Panc1 (cell line): ENCODE measurements at regions not wholly inside any gene's neighbourhood (a gene's known extent, or its start where the extent isn't known, plus 50 kb on each side); places are given as distances from the start of the nearest gene placed in this dataset.

Experiments
- CTCF ChIP-seq: fragments of 450-650 bp; IDR thresholded peaks from 2 replicates; pipeline ENCODE4 v1.5.1; 2017; ENCODE audit warnings: mild to moderate bottlenecking
- POLR2AphosphoS5 ChIP-seq: IDR thresholded peaks from 2 replicates; pipeline ENCODE4 v1.6.1; 2012; ENCODE audit warnings: mild to moderate bottlenecking, low read depth, low read length, moderate library complexity
- REST ChIP-seq, 2 experiments: IDR thresholded peaks; 2 replicates each; pipeline ENCODE4 v1.6.1; 2011 to 2012; ENCODE audit warnings: low read depth in 2 of 2, control low read depth in 1 of 2, low read length in 1 of 2, mild to moderate bottlenecking in 1 of 2, moderate library complexity in 1 of 2; ENCODE audit not compliant: insufficient read depth in 1 of 2
- TCF7L2 ChIP-seq: IDR thresholded peaks from 2 replicates; pipeline ENCODE4 v1.6.1; 2011; ENCODE audit warnings: mild to moderate bottlenecking, low read depth, low read length, inconsistent platforms

- no peak for TF ChIP-seq CTCF
- no peak for TF ChIP-seq TCF7L2
- TF ChIP-seq POLR2AphosphoS5, result no peak
- no peak for TF ChIP-seq REST (IDR thresholded peaks at IDR 0.05; ENCODE audit: insufficient read depth in 1 of 2, low read depth in 2 of 2, low read length in 1 of 2)
Measured at GRCh38 chr16:24414534-24414933, 124.8 kb upstream of the RBBP6 start.
